HL-60 (cell line): ENCODE measurements at regions not wholly inside any gene's neighbourhood (a gene's known extent, or its start where the extent isn't known, plus 50 kb on each side); places are given as distances from the start of the nearest gene placed in this dataset.

ENCODE experiments used
- DNase-seq, 2 experiments: peaks; one replicate each; pipeline ENCODE4 v3.0.0-alpha.2; 2010 to 2020; ENCODE audit warnings: low read depth in 1 of 2, low spot score in 1 of 2
- H3K27ac ChIP-seq: fragments of 250-450 bp; sonication (Bioruptor Pico); replicated peaks from 2 replicates; pipeline ENCODE4 v1.5.1; 2020; ENCODE audit warnings: mild to moderate bottlenecking, moderate library complexity
- H3K27me3 ChIP-seq: fragments of 250-450 bp; sonication (Bioruptor Pico); 2 replicates; pipeline ENCODE4 v1.5.1; 2021; ENCODE audit warnings: mild to moderate bottlenecking, moderate library complexity; ENCODE audit not compliant: insufficient read depth, poor library complexity, severe bottlenecking
- H3K4me3 ChIP-seq: replicated peaks from 2 replicates; pipeline ENCODE4 v1.5.1; 2011; ENCODE audit warnings: mild to moderate bottlenecking, control low read depth, low read length; ENCODE audit not compliant: insufficient read depth
- CTCF ChIP-seq: IDR thresholded peaks from one replicate; pipeline ENCODE4 v1.5.1; 2011; ENCODE audit warnings: low read length, control low read depth, inconsistent platforms; ENCODE audit not compliant: insufficient read depth
- GABPA ChIP-seq: IDR thresholded peaks from 2 replicates; pipeline ENCODE4 v1.6.1; 2012; ENCODE audit warnings: low read depth
- POLR2AphosphoS5 ChIP-seq: IDR thresholded peaks from 2 replicates; pipeline ENCODE4 v1.6.1; 2012; ENCODE audit warnings: low read depth
- SPI1 ChIP-seq: IDR thresholded peaks from 2 replicates; pipeline ENCODE4 v1.6.1; 2012; ENCODE audit warnings: low read depth, mild to moderate bottlenecking, borderline replicate concordance
- TF ChIP-seq, protein P1 (sequence below): IDR thresholded peaks from 2 replicates; pipeline ENCODE4 v1.6.1; 2012; ENCODE audit warnings: low read depth; ENCODE audit not compliant: insufficient replicate concordance

DNA sequence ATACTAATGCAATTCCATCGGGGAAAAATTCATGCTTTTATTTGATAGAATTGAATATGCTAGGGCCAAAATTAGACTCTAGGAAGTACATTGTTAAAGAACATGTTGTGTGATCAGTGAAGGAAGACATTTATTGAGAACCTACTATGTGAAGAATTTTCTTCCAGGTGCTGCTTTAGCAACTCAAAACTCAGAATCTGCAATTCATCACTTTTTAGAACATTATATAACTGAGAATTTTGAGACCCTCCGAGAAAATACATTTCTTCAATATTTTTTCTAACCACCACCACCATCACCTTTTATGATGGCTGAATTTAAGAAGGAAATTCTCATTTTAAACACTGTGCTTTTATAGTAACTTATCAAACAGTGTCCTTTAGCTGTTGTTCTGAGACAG is 315.2 kb downstream of the FIGN start:
- H3K27me3 ChIP-seq = no peaks in the 10 kb centered on the region
- no peak for TF ChIP-seq SPI1
- no peak for TF ChIP-seq GABPA
- TF ChIP-seq POLR2AphosphoS5 = no peak
- no peak for TF ChIP-seq CTCF
- TF ChIP-seq, protein P1, sequence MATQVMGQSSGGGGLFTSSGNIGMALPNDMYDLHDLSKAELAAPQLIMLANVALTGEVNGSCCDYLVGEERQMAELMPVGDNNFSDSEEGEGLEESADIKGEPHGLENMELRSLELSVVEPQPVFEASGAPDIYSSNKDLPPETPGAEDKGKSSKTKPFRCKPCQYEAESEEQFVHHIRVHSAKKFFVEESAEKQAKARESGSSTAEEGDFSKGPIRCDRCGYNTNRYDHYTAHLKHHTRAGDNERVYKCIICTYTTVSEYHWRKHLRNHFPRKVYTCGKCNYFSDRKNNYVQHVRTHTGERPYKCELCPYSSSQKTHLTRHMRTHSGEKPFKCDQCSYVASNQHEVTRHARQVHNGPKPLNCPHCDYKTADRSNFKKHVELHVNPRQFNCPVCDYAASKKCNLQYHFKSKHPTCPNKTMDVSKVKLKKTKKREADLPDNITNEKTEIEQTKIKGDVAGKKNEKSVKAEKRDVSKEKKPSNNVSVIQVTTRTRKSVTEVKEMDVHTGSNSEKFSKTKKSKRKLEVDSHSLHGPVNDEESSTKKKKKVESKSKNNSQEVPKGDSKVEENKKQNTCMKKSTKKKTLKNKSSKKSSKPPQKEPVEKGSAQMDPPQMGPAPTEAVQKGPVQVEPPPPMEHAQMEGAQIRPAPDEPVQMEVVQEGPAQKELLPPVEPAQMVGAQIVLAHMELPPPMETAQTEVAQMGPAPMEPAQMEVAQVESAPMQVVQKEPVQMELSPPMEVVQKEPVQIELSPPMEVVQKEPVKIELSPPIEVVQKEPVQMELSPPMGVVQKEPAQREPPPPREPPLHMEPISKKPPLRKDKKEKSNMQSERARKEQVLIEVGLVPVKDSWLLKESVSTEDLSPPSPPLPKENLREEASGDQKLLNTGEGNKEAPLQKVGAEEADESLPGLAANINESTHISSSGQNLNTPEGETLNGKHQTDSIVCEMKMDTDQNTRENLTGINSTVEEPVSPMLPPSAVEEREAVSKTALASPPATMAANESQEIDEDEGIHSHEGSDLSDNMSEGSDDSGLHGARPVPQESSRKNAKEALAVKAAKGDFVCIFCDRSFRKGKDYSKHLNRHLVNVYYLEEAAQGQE = no peak
- no peak for DNase-seq
- no peak overlapping the region for H3K4me3 ChIP-seq
- H3K27ac ChIP-seq = no peak overlapping the region

GRCh38 chr2:163419000-163419830 is 316.6 kb downstream of the FIGN start:
- Histone ChIP-seq H3K27ac (no peak overlapping the region), H3K27me3 (no peaks in the 10 kb centered on the region), H3K4me3 (no peak overlapping the region)
- DNase-seq = no peak
- TF ChIP-seq SPI1 (no peak), GABPA (no peak)
- TF ChIP-seq, protein P1 = no peak

- Histone ChIP-seq H3K27me3 (no peaks in the 10 kb centered on the region), H3K27ac (no peak overlapping the region), H3K4me3 (no peak overlapping the region)
- TF ChIP-seq, protein P1 = no peak
- no peak for TF ChIP-seq GABPA
- no peak for DNase-seq
Observed at GRCh38 chr2:163417596-163418337, 318.0 kb downstream of the FIGN start.

GRCh38 chr2:163414121-163414520 is 321.7 kb downstream of the FIGN start:
- Histone ChIP-seq H3K27ac (no peak overlapping the region), H3K4me3 (no peak overlapping the region), H3K27me3 (no peaks in the 10 kb centered on the region)
- TF ChIP-seq, protein P1 = no peak
- TF ChIP-seq POLR2AphosphoS5 (no peak), GABPA (no peak), SPI1 (no peak), CTCF (no peak)
- DNase-seq = no peak
